NB4 (cell line): ENCODE measurements at regions not wholly inside any gene's neighbourhood (a gene's known extent, or its start where the extent isn't known, plus 50 kb on each side); places are given as distances from the start of the nearest gene placed in this dataset.
"Not testable (repeated sequence)": the region's sequence is repeated elsewhere in the genome, so short reads cannot be mapped to it uniquely, and the experiment has no call there.

Experiments used
- DNase-seq: peaks from one replicate; pipeline ENCODE4 v3.0.0; 2010; ENCODE audit warnings: low read depth
- H3K4me3 ChIP-seq: one replicate; pipeline ENCODE4 v1.5.1; 2011; ENCODE audit warnings: mild to moderate bottlenecking, low read depth, low read length, moderate library complexity
- MAX ChIP-seq: IDR thresholded peaks from 2 replicates; pipeline ENCODE4 v1.6.1; 2011; ENCODE audit warnings: low read depth, low read length
- MYC ChIP-seq: IDR thresholded peaks from 2 replicates; pipeline ENCODE4 v1.6.1; 2011; ENCODE audit warnings: low read depth, low read length
- POLR2A ChIP-seq: IDR thresholded peaks from 2 replicates; pipeline ENCODE4 v1.6.1; 2011; ENCODE audit warnings: mild to moderate bottlenecking; ENCODE audit not compliant: insufficient read length; ENCODE audit errors: extremely low read depth
- TF ChIP-seq, protein P1 (sequence below): IDR thresholded peaks from one replicate; pipeline ENCODE4 v1.5.1; 2012; ENCODE audit warnings: low read depth, low read length

DNA sequence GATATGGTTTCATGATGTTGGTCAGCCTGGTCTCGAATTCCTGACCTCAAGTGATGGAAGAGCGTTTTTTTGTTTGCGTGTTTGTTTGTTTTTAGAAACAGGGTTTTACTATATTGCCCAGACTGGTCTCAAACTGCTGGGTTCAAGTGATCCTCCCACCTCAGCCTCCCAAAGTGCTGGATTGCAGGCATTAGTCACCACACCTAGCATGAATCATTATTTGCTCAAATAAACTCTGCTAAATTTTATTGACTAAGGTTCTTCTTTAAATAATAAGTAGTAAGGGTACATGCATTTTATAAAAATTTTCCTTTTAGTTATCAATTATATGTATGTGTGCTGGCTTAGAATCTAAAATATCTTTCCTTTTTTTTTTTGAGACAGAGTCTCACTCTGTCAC, 52.9 kb downstream of the ZBTB9 start:
- H3K4me3 ChIP-seq = no peak overlapping the region
- no peak for DNase-seq
- TF ChIP-seq, protein P1, sequence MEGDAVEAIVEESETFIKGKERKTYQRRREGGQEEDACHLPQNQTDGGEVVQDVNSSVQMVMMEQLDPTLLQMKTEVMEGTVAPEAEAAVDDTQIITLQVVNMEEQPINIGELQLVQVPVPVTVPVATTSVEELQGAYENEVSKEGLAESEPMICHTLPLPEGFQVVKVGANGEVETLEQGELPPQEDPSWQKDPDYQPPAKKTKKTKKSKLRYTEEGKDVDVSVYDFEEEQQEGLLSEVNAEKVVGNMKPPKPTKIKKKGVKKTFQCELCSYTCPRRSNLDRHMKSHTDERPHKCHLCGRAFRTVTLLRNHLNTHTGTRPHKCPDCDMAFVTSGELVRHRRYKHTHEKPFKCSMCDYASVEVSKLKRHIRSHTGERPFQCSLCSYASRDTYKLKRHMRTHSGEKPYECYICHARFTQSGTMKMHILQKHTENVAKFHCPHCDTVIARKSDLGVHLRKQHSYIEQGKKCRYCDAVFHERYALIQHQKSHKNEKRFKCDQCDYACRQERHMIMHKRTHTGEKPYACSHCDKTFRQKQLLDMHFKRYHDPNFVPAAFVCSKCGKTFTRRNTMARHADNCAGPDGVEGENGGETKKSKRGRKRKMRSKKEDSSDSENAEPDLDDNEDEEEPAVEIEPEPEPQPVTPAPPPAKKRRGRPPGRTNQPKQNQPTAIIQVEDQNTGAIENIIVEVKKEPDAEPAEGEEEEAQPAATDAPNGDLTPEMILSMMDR = no peak
- no peak for TF ChIP-seq MAX
- TF ChIP-seq MYC = no peak
- TF ChIP-seq POLR2A = no peak

DNA sequence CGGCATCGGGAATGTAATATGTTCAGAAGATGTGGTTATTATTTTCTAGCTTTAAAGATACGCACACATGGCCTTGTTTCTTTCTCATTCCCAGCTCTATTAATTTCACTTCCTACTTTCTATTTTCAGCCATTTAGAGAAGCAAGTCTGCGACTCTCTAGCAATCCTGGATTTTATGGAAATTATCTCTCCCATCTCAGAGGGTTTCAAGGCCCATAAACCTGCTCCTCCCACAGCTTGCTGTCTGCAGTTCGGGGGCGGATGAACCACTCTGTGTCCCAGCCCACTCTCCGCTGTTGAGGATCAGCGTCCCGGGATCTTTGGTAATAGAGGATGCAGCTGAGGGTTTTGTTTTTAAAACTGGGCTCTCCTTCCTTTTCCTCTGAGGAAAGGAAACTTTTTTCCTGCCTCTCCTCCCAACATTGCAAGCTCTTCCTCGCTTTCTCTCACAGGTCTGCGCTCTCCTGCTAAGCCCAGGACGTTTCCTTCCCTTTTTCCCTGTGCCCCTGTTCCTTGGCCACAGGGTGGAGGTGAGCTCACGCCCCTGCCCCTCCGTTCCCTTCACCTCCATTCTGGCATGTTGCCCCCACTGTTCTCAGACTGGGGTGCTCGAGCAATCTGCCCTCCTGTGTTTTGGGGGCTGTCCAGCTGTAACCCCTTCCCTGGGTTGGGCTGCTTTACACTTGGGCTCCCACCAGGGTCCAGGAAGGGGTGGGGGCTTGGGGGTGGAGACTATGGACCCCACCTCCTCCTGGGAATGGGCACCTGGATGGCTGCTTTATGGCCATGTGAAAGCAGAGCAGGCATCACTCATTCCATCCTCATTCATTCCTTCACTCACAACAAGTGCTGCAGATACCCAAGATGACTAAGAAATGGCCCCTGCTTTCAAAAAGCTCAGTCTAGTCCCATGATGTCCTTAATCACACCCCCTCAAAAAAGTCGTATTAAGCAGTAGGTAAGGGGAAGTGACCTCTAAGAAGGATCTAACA, 54.9 kb downstream of the ZBTB9 start:
- TF ChIP-seq POLR2A = no peak
- TF ChIP-seq, protein P1 = no peak
- DNase-seq = peak; percentile 73
- no peak overlapping the region for H3K4me3 ChIP-seq

DNA sequence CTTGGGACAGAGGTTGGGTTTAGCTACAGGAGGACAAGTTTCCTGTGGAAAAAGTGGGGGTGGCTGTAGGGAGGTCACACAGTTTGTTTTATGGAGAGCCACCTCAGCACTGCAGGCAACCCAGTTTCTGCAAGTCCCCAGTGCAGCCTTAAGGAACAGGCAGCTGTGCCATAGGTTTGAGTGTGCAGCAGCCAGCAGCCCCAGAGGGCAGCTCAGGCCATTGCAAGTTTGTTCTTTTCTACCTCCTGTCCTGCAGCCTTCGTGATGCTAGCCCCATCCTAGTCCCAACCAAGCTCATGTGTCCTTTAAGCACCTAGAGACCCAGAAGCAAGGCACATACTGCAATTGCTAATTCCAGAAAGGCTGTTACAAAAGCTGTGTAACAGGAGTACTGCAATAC, 58.8 kb downstream of the ZBTB9 start:
- peak; percentile 20 for DNase-seq
- TF ChIP-seq MYC (no peak), POLR2A (no peak), MAX (no peak)
- TF ChIP-seq, protein P1 = no peak
- H3K4me3 ChIP-seq = no peak overlapping the region

DNA sequence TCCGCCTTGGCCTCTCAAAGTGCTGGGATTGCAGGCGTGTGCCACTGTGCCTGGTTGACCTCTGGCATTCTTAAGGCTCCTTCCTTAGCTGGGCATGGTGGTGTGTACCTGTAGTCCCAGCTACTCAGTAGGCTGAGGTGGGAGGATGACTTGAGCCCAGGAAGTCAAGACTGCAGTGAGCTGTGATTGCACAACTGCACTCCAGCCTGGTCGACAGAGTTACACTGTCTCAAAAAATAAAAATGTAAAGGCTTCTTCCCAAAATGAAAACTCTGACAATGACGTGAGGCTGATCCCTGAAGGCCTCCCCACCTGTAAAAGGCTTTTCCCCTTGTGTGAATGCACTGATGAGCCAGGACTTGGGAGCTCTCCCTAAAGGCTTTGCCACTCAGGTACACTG, 62.4 kb downstream of the ZBTB9 start:
- no peak overlapping the region for H3K4me3 ChIP-seq
- TF ChIP-seq MAX = no peak
- no peak for TF ChIP-seq MYC
- TF ChIP-seq POLR2A = no peak
- TF ChIP-seq, protein P1 = no peak
- no peak for DNase-seq

DNA sequence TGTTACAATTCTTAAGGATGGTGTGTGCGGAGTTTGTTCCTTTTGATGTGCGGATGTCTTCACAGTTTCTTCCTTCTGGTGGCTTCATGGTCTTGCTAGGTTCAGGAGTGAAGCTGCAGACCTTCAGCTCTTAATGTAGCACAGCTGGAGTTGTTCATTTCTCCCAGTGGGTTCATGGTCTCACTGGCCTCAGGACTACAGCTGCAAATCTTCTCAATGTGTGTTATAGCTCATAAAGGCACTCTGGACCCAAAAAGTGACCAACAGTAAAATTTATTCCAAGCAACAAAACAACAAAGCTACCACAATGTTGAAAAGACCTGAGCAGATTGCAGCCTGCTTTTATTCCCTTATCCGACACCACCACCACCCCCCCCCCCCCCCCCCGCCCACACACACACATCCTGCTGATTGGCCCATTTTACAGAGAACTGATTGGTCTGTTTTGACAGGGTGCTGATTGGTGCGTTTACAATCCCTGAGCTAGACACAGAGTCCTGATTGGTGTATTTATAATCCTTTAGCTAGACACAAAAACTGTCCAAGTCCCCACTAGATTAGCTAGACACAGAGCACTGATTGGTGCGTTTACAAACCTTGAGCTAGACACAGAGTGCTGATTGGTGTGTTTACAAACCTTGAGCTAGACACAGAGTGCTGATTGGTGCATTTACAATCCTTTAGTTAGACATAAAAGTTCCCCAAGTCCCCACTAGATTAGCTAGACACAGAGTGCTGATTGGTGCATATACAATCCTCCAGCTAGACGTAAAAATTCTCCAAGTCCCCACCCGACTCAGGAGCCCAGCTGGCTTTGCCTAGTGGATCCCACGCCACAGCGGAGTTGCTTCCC, 59.2 kb downstream of the BAK1 start:
- not testable (repeated sequence) for H3K4me3 ChIP-seq, DNase-seq

GRCh38 chr6:33521489-33522091, 58.5 kb downstream of the BAK1 start:
- TF ChIP-seq MAX (no peak), MYC (no peak)
- TF ChIP-seq, protein P1 = no peak

More at GRCh38 chr6:33521489-33522091, 58.5 kb downstream of the BAK1 start:
- no peak overlapping the region for H3K4me3 ChIP-seq
- no peak for DNase-seq
